ENCODE measurements at regions not wholly inside any gene's neighbourhood (a gene's known extent, or its start where the extent isn't known, plus 50 kb on each side); places are given as distances from the start of the nearest gene placed in this dataset.
"Not testable (repeated sequence)": the region's sequence is repeated elsewhere in the genome, so short reads cannot be mapped to it uniquely, and the experiment has no call there.

- TF ChIP-seq CTCF, POLR2A, POLR2AphosphoS5 (IDR thresholded peaks at IDR 0.05): not testable (repeated sequence)
Measured at GRCh38 chr10:35958609-35959008, 316.5 kb upstream of the FZD8 start.
